Breast epithelium (tissue), 4 donors: ENCODE measurements at regions not wholly inside any gene's neighbourhood (a gene's known extent, or its start where the extent isn't known, plus 50 kb on each side); places are given as distances from the start of the nearest gene placed in this dataset.

ENCODE experiments used
- DNase-seq, 2 donors: peaks; one replicate each; pipeline ENCODE4 v3.0.0-alpha.2; 2019; ENCODE audit warnings: low spot score in 2 of 2
- H3K27ac ChIP-seq, 2 donors: fragments of 200-600 bp; sonication (generic) in 1 of 2; one replicate each; pipeline ENCODE4 v1.5.1; 2016 to 2019; ENCODE audit warnings: mild to moderate bottlenecking in 1 of 2
- H3K27me3 ChIP-seq, 2 donors: fragments of 200-600 bp; sonication (generic) in 1 of 2; one replicate each; pipeline versions ENCODE4 v1.5.1 to v1.6.0; 2017 to 2019; ENCODE audit warnings: control low read depth in 1 of 2, mild to moderate bottlenecking in 1 of 2
- H3K36me3 ChIP-seq: fragments of 200-600 bp; one replicate; pipeline ENCODE4 v1.5.1; 2019
- H3K4me1 ChIP-seq, 2 donors: fragments of 200-600 bp; sonication (generic); one replicate each; pipeline ENCODE4 v1.5.1; 2016 to 2019; ENCODE audit warnings: control low read depth in 1 of 2
- H3K4me3 ChIP-seq, 3 donors: fragments of 200-600 bp; sonication (generic); 1 replicate in 2 of 3; 2 replicates in 1 of 3; pipeline ENCODE4 v1.5.1; 2016 to 2019; ENCODE audit warnings: mild to moderate bottlenecking in 3 of 3, moderate library complexity in 2 of 3
- H3K9me3 ChIP-seq, 2 donors: fragments of 200-600 bp; sonication (generic) in 1 of 2; one replicate each; pipeline ENCODE4 v1.5.1; 2016 to 2019; ENCODE audit warnings: control low read depth in 1 of 2
- POLR2A ChIP-seq: fragments of 450-650 bp; IDR thresholded peaks from one replicate; pipeline ENCODE4 v1.6.1; 2016; ENCODE audit warnings: antibody characterized with exemption, mild to moderate bottlenecking, moderate library complexity
- POLR2AphosphoS5 ChIP-seq, 3 donors: sonication (generic); formaldehyde crosslinking; IDR thresholded peaks; one replicate each; pipeline ENCODE4 v1.6.1; 2017; ENCODE audit warnings: antibody characterized with exemption in 3 of 3
- intact Hi-C: fragments of 100-400 bp; cut with DNase I; formaldehyde crosslinking; loops from one replicate; pipeline ENCODE4 v1.15.1; 2023; ENCODE audit warnings: low total_unique reads
- TF ChIP-seq, protein P1 (sequence below), 3 donors: fragments of 450-650 bp; IDR thresholded peaks; one replicate each; pipeline ENCODE4 v1.5.1; 2016 to 2017; ENCODE audit warnings: antibody characterized with exemption in 3 of 3, mild to moderate bottlenecking in 3 of 3, moderate library complexity in 3 of 3

DNA sequence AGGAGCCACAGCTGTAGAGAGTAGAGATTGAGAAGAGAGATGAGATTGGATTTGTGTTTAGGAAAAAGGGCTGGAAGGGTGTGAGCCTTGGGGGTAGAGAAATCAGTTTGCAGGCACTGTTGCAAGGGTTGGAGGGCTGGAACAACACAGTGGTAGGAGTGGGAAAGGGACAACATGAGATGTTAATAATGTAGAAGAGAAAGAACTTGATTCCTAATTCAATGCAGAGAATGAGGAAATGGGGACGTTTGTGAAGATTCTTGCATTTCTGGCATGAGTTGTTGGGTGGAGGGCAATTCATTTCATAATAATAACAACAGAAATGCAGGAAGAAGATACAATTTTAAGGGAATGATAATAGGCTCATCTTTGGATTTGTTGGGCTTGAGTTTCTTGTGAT, 141.4 kb upstream of the TBX18 start:
- Histone ChIP-seq H3K27me3 (no peaks in the 10 kb centered on the region), H3K27ac (no peak overlapping the region), H3K4me3 (no peak overlapping the region), H3K4me1 (no peaks in the 10 kb centered on the region), H3K9me3 (no peaks in the 10 kb centered on the region), H3K36me3 (no peaks in the 10 kb centered on the region)
- no peak for DNase-seq
- TF ChIP-seq, protein P1, sequence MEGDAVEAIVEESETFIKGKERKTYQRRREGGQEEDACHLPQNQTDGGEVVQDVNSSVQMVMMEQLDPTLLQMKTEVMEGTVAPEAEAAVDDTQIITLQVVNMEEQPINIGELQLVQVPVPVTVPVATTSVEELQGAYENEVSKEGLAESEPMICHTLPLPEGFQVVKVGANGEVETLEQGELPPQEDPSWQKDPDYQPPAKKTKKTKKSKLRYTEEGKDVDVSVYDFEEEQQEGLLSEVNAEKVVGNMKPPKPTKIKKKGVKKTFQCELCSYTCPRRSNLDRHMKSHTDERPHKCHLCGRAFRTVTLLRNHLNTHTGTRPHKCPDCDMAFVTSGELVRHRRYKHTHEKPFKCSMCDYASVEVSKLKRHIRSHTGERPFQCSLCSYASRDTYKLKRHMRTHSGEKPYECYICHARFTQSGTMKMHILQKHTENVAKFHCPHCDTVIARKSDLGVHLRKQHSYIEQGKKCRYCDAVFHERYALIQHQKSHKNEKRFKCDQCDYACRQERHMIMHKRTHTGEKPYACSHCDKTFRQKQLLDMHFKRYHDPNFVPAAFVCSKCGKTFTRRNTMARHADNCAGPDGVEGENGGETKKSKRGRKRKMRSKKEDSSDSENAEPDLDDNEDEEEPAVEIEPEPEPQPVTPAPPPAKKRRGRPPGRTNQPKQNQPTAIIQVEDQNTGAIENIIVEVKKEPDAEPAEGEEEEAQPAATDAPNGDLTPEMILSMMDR (IDR thresholded peaks at IDR 0.05), result no peak
- TF ChIP-seq POLR2A, result no peak
- no peak for TF ChIP-seq POLR2AphosphoS5 (IDR thresholded peaks at IDR 0.05)
- intact Hi-C loops, result no loop called here

DNA sequence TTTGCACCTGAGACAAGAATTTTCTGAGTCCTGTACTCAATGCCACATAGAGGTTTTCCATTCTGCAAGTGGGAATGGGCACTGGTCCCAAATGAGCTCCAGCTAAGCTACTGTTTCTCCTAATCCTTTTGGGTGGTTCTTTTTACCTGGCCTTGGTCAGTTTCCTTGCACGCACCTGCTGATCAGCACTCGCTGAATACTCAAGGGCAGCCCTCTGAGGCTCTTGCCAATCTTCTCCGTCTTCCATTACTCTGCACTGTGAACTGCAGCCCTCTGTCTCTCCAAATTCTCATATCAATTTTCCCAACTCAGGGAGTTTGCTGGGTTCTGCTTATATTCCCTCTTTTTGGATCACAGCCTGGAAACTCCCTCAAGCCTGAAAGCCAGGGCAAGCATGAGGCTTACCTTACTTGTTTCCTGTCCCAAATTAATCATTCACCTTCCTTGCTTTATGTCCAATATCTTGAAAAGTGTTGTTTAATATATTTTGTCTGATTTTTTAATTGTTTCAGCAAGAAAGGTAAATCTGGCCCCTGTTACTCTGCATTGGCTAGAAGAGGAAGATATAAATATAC, 138.0 kb upstream of the TBX18 start:
- TF ChIP-seq, protein P1 (IDR thresholded peaks at IDR 0.05), result no peak
- TF ChIP-seq POLR2A (no peak), POLR2AphosphoS5 (IDR thresholded peaks at IDR 0.05) (no peak)
- intact Hi-C loops, result no loop called here
- Histone ChIP-seq H3K36me3 (no peaks in the 10 kb centered on the region), H3K27ac (no peak overlapping the region), H3K4me1 (no peaks in the 10 kb centered on the region), H3K9me3 (peaks cover 0 to 4% of the 10 kb centered on the region in 2 donors), H3K27me3 (no peaks in the 10 kb centered on the region), H3K4me3 (no peak overlapping the region)
- no peak for DNase-seq

DNA sequence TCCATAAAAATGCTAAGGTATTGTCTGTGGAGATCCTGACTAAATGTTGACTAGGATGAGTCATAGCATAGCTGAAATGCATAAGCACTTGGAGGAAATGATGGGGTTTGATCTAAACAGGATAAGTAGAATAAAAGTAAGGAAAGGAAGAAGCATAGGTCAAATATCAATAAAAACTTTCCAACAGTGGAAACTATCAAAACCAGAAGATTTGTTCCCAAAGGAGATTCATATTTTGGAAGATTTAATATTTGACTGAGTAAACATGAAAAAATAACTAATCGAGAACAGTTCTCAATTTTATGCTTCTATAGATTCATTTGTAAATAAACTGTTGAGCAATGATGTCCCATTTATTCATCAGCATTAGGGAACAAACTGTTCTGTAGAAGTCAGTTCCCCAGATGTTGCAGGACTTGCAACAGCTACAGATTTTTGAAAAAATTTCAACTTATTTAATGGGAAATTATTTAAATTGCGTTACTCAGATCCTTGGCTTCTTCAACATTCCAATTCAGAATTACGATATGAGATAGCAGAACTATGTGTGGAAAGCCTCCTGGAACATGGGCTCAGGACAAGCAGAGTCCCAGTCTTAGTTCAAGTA, 133.7 kb upstream of the TBX18 start:
- Histone ChIP-seq H3K4me1 (no peaks in the 10 kb centered on the region), H3K4me3 (no peak overlapping the region), H3K36me3 (no peaks in the 10 kb centered on the region), H3K9me3 (peaks cover 0 to 4% of the 10 kb centered on the region in 2 donors), H3K27me3 (no peaks in the 10 kb centered on the region), H3K27ac (no peak overlapping the region)
- intact Hi-C loops, result no loop called here
- TF ChIP-seq, protein P1 (IDR thresholded peaks at IDR 0.05), result no peak
- TF ChIP-seq POLR2AphosphoS5 (IDR thresholded peaks at IDR 0.05) (no peak), POLR2A (no peak)
- DNase-seq, result no peak

DNA sequence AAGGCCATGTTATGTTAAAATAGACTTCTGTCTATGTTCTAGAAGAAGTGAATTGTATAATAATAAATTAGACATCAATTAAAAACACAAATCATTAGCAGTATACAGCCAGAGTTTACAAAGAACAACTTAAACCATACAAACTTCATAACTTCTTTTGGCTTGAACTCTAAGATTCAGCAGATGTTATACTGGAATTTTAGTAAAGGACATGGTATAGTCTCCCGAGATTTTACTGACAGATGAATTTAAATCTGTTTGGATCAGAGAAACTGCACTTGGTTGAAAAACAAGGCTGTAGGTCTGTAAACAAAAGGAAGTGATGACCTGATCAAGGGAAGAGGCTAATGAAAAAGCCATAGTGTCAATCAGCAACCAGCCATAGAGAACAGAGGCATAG, 132.6 kb upstream of the TBX18 start:
- no peak overlapping the region for H3K27ac ChIP-seq
- no peaks in the 10 kb centered on the region for H3K36me3 ChIP-seq
- intact Hi-C loops, result no loop called here
- H3K4me1 ChIP-seq, result no peaks in the 10 kb centered on the region
- no peak overlapping the region for H3K4me3 ChIP-seq
- H3K9me3 ChIP-seq, result peaks cover 0 to 4% of the 10 kb centered on the region in 2 donors
- H3K27me3 ChIP-seq, result no peaks in the 10 kb centered on the region
- no peak for DNase-seq
- TF ChIP-seq, protein P1 (IDR thresholded peaks at IDR 0.05), result no peak
- TF ChIP-seq POLR2A, result no peak
- no peak for TF ChIP-seq POLR2AphosphoS5 (IDR thresholded peaks at IDR 0.05)

DNA sequence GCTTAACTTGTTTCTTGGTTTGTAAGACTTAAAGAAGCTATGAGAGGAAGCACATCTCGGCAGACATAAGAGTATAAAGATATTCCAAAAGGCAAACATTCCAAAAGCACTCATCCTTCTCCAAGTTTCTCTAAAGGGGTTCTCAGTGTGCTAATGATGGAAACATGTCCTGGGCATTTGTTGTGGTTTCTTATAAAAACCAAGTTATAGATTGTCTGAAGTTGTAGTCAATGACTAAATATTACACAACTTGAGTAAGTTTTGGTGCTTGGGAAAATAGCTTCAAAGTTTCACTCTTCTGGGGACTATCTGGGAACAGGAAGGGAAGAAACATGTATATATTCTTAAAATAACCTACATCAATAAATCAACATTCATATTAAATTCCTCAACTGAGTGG, 128.3 kb upstream of the TBX18 start:
- no peak for TF ChIP-seq POLR2A
- TF ChIP-seq, protein P1 (IDR thresholded peaks at IDR 0.05), result no peak
- TF ChIP-seq POLR2AphosphoS5 (IDR thresholded peaks at IDR 0.05), result no peak
- Histone ChIP-seq H3K27me3 (no peaks in the 10 kb centered on the region), H3K27ac (no peak overlapping the region), H3K4me1 (no peaks in the 10 kb centered on the region), H3K4me3 (no peak overlapping the region), H3K9me3 (no peaks in the 10 kb centered on the region), H3K36me3 (no peaks in the 10 kb centered on the region)
- intact Hi-C loops, result no loop called here
- no peak for DNase-seq
